Fibroblast of skin of right quadriceps (primary cell): ENCODE measurements at regions not wholly inside any gene's neighbourhood (a gene's known extent, or its start where the extent isn't known, plus 50 kb on each side); places are given as distances from the start of the nearest gene placed in this dataset.

ENCODE experiments used
- DNase-seq: peaks from one replicate; pipeline ENCODE4 v3.0.0-alpha.2; 2013

DNA sequence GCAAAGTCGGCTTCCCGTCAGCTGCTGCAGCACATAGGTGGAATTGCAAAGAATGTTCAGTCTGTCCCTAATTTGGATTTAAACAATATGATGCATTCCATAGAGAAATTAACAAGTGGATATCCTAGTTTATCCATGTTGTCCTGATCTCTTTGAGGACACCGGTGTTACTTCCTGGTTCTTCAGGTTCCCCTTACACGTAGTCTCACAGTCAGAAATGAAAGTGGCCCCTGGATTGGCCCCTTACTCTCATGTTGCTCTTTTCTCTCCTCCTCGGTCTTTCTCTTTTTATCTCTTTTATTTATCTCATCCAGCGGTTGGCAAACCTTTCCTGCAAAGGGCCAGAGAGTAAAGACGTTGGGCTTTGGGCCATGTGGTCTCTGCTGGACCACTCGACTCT is 265.1 kb downstream of the GAS1 start:
- DNase-seq = no peak

DNA sequence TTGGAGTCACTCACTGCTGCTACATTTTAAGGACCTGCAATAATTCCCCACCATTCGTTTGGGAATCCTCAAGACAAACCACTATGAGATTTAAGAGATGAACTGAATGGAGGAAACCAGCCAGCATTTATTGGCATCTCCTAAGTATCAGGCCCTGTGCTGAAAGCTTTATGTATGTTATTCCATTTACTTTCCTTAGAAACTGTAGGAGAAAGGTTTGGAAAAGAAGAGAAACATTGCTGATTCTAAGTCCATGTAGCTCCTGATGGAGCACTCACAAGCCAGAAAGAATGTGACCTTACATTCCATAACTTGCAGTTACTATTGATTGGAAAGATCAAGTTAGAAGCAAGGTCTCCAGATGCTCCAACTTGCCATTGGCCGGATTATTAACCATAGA is 267.4 kb downstream of the GAS1 start:
- DNase-seq = no peak

DNA sequence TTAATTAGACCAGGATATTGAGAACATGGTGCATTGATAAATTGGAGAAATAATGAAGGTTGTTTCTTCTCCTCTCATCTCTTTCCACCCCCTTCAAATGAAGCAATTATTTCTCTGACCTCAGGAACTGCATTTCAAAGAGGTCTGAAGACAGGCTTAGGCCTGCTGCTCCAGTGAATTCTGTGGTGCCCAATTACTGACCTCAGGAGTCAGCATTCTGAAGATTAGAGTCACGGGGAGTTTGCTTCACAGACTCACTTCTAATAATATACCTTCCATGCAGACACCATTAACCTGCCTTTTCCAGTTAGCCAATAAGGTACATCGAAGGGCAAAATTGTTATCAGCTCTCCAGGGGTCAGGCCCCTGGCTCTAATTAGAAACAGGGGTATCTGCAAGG is 270.9 kb downstream of the GAS1 start:
- DNase-seq = no peak

DNA sequence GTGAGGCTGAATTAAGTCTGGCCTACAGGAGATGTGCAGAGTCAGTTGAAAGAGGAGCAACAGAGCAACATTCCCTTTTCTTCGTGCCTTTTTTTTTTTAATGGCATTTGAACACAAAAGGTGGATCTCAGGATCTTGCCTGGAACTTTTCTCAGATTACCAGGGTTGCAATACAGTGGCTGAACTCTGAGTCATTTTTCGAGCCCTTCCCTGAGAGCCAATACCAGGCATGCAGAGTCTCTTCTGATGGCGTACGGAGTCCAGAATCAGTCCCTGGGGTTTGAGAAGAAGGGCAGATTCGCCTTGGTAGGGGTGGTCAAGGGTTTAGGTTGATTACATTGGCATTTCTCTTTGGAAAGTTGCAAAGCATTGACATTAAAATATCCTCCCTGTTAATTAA is 271.5 kb downstream of the GAS1 start:
- no peak for DNase-seq

DNA sequence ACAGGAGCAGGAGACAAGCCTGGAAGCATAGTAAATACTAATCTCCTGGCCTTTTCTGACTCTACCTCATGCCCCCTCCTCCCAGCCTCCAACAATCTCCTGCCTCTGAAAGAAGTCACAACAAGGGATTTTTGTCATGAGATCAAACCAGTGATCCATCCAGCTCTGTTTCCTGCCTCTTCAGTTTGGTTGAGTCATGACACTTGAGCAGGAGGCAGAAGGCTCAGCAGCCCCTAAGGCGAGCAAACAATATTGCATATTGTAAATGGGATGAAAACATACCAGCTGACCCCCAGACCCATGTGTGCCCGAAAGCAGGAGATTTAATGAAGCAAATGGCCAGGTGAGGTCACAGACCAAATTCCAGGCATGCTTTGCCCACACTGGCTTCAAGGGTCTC is 272.8 kb downstream of the GAS1 start:
- no peak for DNase-seq

DNA sequence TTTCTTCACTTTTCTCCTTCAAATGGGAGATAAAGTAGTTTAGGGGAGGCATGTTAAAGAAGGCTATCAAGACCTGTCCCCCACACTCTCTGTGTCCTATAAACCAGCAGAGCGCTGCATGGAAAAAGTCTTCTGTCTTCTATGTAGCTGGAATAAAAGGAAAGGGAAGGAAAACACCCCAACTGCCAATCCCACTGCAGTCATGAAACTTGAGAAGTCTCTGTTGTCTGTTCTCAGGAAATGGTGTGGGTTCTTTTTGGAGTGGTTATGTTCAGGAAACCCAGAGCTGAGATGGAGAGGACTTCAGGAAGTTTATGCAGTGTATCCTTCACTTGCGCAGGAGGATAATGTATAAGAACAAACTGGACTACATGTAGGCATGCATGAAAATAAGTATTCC is 274.3 kb downstream of the GAS1 start:
- peak; percentile 24 for DNase-seq

DNA sequence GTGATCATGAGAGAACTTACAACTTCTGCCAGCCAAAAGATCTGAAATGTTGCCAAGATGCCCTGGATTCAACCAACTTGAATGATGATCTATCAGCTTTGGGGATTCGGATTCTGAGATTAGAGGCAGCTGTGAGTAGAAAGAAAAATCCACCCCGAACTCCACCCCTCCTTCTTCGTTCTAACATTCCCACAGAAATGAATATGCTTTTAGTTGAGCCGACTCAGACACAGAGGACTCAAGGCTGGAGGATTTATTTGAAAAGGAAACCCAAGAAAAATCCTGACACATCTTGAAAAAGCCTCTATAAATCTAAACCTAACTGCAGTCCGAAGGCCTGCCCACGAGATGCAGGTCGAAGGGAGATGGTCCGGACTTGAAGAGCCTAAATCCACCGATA is 275.0 kb downstream of the GAS1 start:
- peak; percentile 52 for DNase-seq

DNA sequence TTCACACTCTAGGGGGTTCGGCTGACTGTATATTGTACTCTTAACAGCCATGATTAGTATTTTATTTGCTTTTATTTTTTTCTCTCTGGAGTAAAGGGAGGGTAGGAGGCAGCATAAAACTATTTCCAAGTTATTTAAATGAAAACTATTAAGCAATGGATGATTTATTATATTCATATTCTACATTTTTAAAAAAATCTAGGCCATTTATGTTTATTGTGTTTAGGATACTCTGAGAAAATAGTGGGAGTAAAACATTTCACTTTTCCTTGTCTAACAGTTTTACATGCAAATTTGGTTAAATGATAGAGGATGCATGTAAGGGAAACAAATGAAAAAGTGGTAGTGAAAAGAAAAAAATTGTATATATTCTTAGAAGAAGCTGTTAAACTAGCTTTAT is 276.3 kb downstream of the GAS1 start:
- DNase-seq = no peak

DNA sequence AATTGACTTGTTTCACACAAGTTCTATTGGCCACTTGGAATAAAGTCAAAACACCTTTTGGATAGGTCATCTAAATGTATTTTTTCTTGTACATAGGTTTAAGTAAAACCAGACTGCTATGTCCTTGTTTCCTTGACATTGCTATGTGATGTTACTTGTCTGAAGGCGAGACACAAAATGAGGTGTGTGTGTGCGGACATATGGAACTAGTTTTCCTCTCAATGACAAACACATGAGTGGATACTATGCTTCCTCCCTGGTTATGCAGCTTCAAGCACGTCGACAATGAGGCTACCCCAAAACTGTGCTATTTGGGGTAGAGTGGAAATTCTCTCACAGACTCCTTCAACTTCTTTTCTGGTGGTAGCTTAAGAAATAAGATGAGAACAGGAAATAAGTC is 276.8 kb downstream of the GAS1 start:
- peak; percentile 27 for DNase-seq

DNA sequence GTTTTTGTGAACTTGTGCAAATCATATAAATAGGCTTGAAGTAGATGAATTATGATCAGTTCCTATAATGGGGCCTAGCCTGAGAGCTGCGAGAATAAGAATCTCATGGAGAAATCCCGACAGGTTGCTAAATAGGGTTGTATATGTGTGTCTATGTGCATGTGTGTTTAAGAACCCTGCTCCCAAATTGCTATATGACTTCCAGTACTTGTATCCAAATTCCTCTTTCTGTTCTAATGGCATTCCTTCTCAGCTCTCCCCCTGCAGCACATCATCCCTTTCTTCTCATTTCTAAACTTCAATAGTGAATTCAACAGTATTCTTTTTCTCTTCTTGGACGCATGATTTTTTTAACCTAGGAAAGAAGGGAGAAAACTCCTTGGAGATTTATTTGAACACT is 277.2 kb downstream of the GAS1 start:
- no peak for DNase-seq

DNA sequence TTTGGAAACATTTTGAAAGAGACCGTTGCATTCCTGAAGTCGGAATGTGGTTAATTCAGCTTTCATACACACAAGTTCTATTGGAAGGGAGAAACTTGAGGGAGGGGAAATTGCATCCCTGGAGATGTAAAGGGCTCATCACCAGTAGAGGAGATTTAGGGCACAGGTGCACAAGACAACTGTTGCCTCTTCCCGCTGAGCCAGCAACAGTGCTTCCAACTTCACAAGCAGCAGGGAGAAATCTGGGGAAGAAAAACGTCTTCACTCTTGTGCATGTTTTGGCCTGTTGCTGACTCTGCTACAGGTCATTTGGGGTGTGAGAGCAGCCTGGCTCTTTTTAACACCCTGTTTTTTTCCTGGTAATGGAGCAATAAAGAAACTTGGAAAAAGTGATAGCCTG is 277.9 kb downstream of the GAS1 start:
- DNase-seq = peak; percentile 11

DNA sequence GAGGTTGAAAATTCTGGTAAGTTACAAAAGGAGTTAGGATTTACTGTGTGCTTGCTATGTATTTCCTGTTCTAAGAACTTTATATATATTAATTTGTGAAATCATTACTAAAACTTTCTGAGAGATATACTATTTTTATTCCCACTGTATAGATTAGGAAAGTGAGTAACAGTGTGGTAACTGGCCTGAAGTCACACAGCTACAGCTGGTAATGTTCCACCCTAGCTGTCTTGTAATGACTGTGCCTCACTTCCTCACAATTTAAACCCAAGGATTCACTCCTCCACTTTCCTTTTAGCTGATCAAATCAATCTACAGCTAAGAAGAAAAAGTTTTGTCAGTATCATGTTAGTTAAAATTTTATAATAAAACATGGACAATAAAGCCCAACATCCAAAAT is 278.8 kb downstream of the GAS1 start:
- DNase-seq = peak; percentile 31

DNA sequence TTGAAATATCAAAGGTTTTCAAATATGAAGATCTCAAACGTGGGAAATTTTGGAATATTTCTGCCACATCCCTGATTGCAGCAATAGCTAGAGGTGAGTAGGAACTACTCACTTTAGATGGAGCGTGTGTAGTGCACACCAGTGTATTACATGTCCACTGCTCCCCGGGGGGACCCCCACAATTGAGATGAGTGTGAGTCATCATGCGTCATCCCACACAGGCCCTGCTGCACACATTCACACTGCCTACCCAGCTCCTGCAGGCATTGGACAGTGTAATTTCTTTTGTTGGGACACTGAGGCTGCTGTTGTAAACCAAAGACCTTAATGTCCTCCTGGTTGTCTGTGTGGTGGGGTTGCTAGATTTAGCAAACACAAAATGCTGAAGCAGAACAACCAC is 280.0 kb downstream of the GAS1 start:
- peak; percentile 84 for DNase-seq

DNA sequence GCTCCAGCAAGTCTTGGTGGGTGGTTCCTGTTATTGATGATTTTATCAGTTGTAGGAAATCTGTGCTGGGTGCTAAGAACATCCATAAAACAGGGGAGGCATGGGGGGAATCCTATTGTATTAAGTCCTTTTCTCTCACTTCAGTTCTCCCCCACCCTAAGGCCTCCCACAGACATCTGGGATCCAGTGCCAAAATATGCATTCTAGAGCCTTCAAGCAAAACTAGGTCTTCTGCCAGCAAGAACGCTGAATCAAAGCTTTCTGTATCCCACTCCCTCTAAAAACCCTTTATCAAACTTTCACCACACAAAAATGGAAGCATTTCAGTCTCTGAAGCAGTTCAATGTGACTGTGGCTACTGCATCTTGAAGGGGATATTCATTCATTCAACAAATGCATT is 281.9 kb downstream of the GAS1 start:
- peak; percentile 31 for DNase-seq

DNA sequence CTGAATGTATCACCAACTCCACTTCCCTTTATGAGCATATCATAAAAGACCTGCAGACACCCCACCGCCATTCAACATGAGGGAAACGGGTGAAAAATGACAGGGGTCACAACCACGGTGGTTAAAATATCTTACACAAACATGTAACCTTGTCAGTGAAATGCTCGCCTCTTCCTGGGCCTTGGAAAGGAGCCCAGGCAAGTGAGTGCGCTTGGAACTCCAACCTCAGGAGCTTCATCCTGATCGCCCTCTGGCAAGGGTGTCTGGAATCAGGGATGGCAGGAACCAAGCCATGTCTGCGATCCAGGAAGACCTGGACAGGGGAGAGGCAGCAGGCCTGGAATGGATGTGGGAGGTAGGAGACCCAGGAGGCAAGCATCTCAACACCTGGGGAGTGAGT is 282.7 kb downstream of the GAS1 start:
- peak; percentile 25 for DNase-seq

DNA sequence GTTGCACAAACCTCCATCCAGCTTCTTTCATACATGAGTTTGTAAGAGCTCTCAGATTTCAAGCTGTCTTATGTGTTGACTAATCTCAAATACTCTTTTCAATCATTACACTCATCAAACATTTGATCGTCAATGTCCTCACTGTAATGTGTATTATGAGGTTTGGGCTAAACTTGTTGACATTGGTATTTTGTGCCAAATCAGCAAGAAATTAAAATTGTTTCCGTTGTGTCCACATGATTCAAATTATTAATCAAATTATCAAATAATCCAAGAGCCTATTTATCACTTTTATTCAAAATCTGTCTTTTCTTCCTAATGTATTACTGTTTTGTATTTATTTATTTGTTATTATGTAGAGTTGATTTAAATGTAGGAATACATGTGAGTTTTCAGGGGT is 283.4 kb downstream of the GAS1 start:
- DNase-seq = no peak

DNA sequence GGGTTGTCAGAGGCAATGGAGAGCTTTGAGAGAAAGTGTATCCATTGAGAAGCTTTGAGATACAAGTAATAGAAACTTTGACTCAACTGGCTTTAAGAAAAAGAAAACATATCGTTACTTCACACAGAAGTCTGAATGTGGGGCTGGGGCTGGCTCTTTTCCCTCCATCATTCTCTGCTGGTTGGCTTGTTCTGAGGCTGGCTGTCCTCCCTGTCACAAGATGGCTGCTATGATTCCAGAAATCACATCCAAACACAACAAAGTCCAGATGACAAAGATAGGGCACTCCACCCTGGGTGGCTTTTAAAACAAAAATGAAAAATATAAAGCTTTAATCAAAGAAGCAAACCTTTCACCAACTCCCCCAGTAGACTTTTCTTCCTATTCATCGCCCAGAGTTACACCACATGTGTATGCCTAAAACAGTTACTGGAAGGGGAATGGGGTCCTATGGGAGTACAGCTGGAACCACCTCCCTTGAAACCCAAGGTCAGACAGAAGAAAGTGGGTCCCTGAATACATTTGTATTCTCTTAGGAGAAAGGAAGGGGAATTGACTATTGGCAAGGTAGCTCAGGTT is 284.3 kb downstream of the GAS1 start:
- no peak for DNase-seq

DNA sequence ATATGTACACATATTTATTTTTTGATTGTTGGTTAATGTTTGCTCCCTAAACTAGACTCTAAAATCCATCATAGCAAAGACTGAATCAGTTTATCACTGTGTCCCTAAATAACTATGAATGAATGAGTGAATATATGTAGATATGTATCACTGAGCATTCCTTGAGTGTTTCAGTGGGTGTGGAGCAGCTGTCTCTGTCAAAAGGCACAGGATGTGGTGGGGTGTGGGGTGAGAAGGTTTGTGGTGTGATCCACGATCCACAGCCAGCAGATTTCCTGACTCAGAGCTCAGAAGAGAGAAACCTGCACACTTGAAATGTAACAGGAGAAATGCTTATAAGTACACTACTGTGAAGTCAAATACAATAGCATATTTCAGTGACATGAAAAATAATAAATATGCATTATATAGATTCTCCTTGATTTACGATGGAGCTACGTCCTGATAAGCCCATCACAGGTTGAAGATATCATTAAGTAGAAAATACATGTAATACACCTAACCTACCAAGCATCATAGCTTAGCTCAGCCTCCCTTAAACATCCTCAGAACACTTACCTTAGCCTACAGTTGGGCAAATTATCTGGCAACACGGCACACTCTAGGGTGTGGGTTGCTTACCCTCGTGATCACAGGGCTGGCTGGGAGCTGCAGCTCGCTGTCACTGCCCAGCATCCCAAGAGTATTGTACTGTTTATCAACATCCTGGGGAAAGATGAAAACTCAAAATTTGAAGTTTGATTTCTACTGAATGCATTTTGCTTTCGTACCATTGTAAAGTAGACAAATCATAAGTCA is 287.0 kb downstream of the GAS1 start:
- peak; percentile 90 for DNase-seq

DNA sequence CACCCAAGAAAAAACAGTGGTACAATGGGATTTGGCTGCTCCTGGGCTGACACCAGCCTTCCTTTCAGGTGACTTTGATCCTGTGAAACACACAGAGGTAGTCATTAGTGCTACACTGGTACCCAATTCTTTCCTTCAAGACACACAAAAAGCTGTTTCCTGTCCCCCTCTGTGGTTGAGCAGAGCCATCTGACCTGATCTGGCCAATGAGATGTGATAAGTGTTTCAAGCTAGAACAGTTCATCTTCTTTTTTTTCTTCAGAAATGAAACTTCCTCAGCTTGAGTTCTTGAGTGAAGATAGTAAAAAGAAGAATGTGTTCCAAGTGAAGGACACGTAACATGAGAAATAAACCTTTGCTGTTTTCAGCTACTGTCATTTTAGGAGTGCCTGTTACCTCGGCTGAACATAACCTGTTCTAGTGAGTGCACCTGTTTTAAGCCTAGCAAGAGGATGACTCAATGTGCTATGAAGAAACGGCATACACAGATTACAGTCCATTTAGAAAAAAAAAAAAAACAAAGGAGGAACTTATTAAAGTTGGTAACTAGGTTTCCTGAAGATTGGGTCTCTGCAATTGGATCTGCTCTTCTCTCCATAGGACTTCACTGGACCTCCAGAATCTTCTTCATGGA is 287.8 kb downstream of the GAS1 start:
- DNase-seq = no peak

DNA sequence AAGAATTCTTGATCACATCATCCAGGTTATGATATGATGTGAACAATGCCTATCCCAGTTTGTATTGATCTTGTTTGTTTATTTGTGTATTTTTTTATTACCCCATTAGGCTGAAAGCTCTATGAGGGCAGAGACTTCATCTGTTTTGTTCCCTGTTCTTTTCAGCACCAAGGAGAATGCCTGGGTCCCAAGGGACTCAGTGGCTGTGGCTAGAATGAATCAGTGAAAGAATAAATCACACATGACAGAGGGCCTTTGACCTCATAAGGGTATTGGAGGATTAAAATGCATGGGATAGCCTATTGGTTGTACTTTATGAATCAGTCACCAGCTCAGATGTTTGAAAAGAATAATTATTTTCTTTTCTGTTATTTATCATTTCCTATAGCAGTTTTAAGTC is 292.2 kb downstream of the GAS1 start:
- DNase-seq = peak; percentile 76

DNA sequence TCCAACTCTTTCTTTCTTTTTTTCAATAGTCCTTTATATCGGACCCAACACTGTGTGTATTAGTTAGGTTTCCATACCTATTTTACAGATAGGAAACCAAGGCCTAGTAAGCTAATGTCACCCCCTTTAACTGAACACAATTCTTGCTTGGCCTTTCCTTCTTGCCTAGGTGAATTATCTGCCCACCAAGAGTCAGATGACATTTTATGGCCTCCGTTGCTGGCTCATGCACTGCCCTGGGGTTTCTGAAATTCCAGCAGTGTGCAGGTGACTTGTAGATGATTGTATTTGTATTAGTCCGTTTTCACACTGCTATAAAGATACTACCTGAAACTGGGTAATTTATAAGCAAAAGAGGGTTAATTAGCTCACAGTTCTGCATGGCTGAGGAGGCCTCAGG is 293.8 kb downstream of the GAS1 start:
- DNase-seq = no peak

DNA sequence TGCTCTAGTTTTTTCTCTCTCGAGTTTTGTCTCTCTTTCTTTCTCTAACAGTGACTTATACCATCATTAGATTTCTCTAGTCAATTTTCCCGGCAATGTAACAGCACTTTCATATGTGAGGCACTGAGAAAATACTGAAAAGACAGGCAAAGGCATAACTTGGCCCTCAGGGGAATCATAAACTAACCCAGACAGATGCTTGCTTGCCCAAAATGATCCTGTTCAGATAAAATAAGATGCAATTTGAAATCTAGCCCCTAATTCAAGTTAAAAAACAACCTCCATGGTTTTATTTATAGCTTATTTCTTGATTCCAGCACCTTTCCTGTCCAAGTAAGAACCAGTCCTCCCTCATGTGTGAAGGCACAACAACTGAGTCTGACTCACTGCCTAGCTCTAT is 294.6 kb downstream of the GAS1 start:
- peak; percentile 59 for DNase-seq

DNA sequence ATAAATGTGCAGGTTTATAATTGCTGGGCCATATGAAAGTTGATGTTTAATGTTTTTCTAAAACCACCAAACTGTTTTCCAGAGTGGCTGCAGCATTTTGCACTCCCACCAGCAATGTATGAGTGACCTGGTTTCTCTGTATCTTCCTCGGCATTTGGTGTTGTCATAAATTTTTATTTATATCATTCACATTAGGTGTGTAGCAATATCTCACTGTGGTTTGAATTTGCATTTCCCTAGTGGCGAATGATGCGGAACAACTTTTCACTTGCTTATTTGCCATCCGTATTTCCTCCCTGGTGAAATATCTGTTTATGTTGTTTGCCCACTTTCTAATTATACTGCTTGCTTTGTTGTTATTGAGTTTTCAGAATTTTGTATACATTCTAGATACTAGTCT is 295.7 kb upstream of the TUT7 start:
- DNase-seq = no peak

DNA sequence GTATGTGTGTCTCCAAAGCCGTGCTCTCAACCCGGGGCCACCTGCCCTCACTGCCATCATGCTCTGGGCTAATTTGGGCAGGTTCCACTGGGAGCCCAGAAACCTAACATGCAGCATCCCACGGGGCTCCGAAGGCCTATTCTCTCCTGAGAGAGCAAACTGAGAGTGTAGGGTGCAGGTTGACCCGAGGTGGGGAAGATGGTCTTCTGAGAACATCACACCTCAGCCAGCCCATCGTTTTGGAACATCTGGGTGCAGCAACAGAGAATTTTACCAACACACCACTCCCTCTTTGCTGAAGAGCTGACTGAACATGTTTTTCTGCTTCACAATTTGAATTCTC is 294.6 kb upstream of the TUT7 start:
- DNase-seq = no peak
